ENCODE measurements at regions not wholly inside any gene's neighbourhood (a gene's known extent, or its start where the extent isn't known, plus 50 kb on each side); places are given as distances from the start of the nearest gene placed in this dataset.

- Mint-ChIP-seq H3K4me1 (no peaks in the 10 kb centered on the region), H3K27ac (no peak overlapping the region), H3K4me3 (no peak overlapping the region), H3K36me3 (ENCODE audit: low read depth) (no peaks in the 10 kb centered on the region), H3K27me3 (no peaks in the 10 kb centered on the region), H3K9me3 (no peaks in the 10 kb centered on the region)
- DNase-seq = no peak
- CTCF ChIA-PET = no interaction called here
- POLR2A ChIA-PET = no interaction called here
These were observed 152.0 kb upstream of the AVPR1A start for GRCh38 chr12:63302941-63303536.

GRCh38 chr12:63302269-63302940 is 151.4 kb upstream of the AVPR1A start:
- Mint-ChIP-seq H3K36me3 (ENCODE audit: low read depth) (no peaks in the 10 kb centered on the region), H3K4me3 (no peak overlapping the region), H3K4me1 (no peaks in the 10 kb centered on the region), H3K27me3 (no peaks in the 10 kb centered on the region), H3K27ac (no peak overlapping the region), H3K9me3 (no peaks in the 10 kb centered on the region)
- ChIA-PET CTCF (no interaction called here), POLR2A (no interaction called here)
- DNase-seq = no peak

GRCh38 chr12:63301311-63301710 is 150.3 kb upstream of the AVPR1A start:
- Mint-ChIP-seq H3K4me3 (no peak overlapping the region), H3K9me3 (no peaks in the 10 kb centered on the region), H3K27ac (no peak overlapping the region), H3K36me3 (ENCODE audit: low read depth) (no peaks in the 10 kb centered on the region), H3K27me3 (no peaks in the 10 kb centered on the region), H3K4me1 (no peaks in the 10 kb centered on the region)
- ChIA-PET POLR2A (no interaction called here), CTCF (no interaction called here)
- DNase-seq = no peak

GRCh38 chr12:63298386-63298930 is 147.5 kb upstream of the AVPR1A start:
- no peaks in the 10 kb centered on the region for H3K4me1 Mint-ChIP-seq
- CTCF ChIA-PET = no interaction called here

GRCh38 chr12:63294327-63294632 is 143.3 kb upstream of the AVPR1A start:
- ChIA-PET CTCF (no interaction called here), POLR2A (no interaction called here)
- Mint-ChIP-seq H3K27me3 (no peaks in the 10 kb centered on the region), H3K4me1 (no peaks in the 10 kb centered on the region), H3K9me3 (no peaks in the 10 kb centered on the region), H3K36me3 (ENCODE audit: low read depth) (no peaks in the 10 kb centered on the region), H3K27ac (no peak overlapping the region), H3K4me3 (no peak overlapping the region)
- DNase-seq = no peak

More at GRCh38 chr12:63298386-63298930, 147.5 kb upstream of the AVPR1A start:
- no peaks in the 10 kb centered on the region for H3K27me3 Mint-ChIP-seq
- H3K27ac Mint-ChIP-seq = no peak overlapping the region
- POLR2A ChIA-PET = no interaction called here
- no peaks in the 10 kb centered on the region for H3K36me3 Mint-ChIP-seq (ENCODE audit: low read depth)
- no peak overlapping the region for H3K4me3 Mint-ChIP-seq
- no peak for DNase-seq
- no peaks in the 10 kb centered on the region for H3K9me3 Mint-ChIP-seq

GRCh38 chr12:63292471-63293221 is 141.6 kb upstream of the AVPR1A start:
- Mint-ChIP-seq H3K4me3 (no peak overlapping the region), H3K27ac (no peak overlapping the region), H3K27me3 (no peaks in the 10 kb centered on the region), H3K36me3 (ENCODE audit: low read depth) (no peaks in the 10 kb centered on the region), H3K9me3 (peaks cover 2% of the 10 kb centered on the region), H3K4me1 (no peaks in the 10 kb centered on the region)
- POLR2A ChIA-PET = no interaction called here
- CTCF ChIA-PET = no interaction called here
- no peak for DNase-seq

GRCh38 chr12:63276537-63277365 is 125.8 kb upstream of the AVPR1A start:
- no peaks in the 10 kb centered on the region for H3K36me3 Mint-ChIP-seq (ENCODE audit: low read depth)
- peaks cover 3% of the 10 kb centered on the region for H3K9me3 Mint-ChIP-seq
- no peaks in the 10 kb centered on the region for H3K27me3 Mint-ChIP-seq
- H3K27ac Mint-ChIP-seq = no peak overlapping the region
- no peak overlapping the region for H3K4me3 Mint-ChIP-seq
- ChIA-PET POLR2A (no interaction called here), CTCF (interaction anchor here (0.8 kb wide), 1 partner anchor 1899 kb away, joined by 3 read pairs; no protein-coding TSS in a partner anchor)
- no peak for DNase-seq
- H3K4me1 Mint-ChIP-seq = no peaks in the 10 kb centered on the region

- Mint-ChIP-seq H3K4me3 (no peak overlapping the region), H3K27ac (no peak overlapping the region), H3K9me3 (peaks cover 17% of the 10 kb centered on the region), H3K27me3 (no peaks in the 10 kb centered on the region), H3K36me3 (ENCODE audit: low read depth) (no peaks in the 10 kb centered on the region), H3K4me1 (no peaks in the 10 kb centered on the region)
- DNase-seq = no peak
- CTCF ChIA-PET = no interaction called here
- POLR2A ChIA-PET = no interaction called here
These were observed 116.0 kb upstream of the AVPR1A start for GRCh38 chr12:63266988-63267387.

GRCh38 chr12:63264629-63265028 is 113.6 kb upstream of the AVPR1A start:
- no peak for DNase-seq
- ChIA-PET CTCF (no interaction called here), POLR2A (interaction anchor here (0.5 kb wide), 1 partner anchor 1425 kb away, joined by 3 read pairs; no protein-coding TSS in a partner anchor)
- H3K9me3 Mint-ChIP-seq = peaks cover 9% of the 10 kb centered on the region
- no peaks in the 10 kb centered on the region for H3K36me3 Mint-ChIP-seq (ENCODE audit: low read depth)
- no peaks in the 10 kb centered on the region for H3K4me1 Mint-ChIP-seq
- H3K27me3 Mint-ChIP-seq = no peaks in the 10 kb centered on the region
- no peak overlapping the region for H3K27ac Mint-ChIP-seq
- no peak overlapping the region for H3K4me3 Mint-ChIP-seq

GRCh38 chr12:63250486-63250885 is 99.5 kb upstream of the AVPR1A start:
- DNase-seq = no peak
- H3K36me3 Mint-ChIP-seq (ENCODE audit: low read depth) = no peaks in the 10 kb centered on the region
- H3K9me3 Mint-ChIP-seq = peaks cover 5% of the 10 kb centered on the region
- POLR2A ChIA-PET = no interaction called here
- CTCF ChIA-PET = no interaction called here
- no peaks in the 10 kb centered on the region for H3K27me3 Mint-ChIP-seq
- H3K4me3 Mint-ChIP-seq = no peak overlapping the region
- no peaks in the 10 kb centered on the region for H3K4me1 Mint-ChIP-seq
- no peak overlapping the region for H3K27ac Mint-ChIP-seq

- no peak for DNase-seq
- POLR2A ChIA-PET = no interaction called here
- no peak overlapping the region for H3K4me3 Mint-ChIP-seq
- no peaks in the 10 kb centered on the region for H3K27me3 Mint-ChIP-seq
- no peak overlapping the region for H3K27ac Mint-ChIP-seq
- no peaks in the 10 kb centered on the region for H3K36me3 Mint-ChIP-seq (ENCODE audit: low read depth)
- no peaks in the 10 kb centered on the region for H3K4me1 Mint-ChIP-seq
- CTCF ChIA-PET = no interaction called here
- peaks cover 3% of the 10 kb centered on the region for H3K9me3 Mint-ChIP-seq
These were observed 87.9 kb upstream of the AVPR1A start for GRCh38 chr12:63238892-63239291.

GRCh38 chr12:63232896-63233295 is 81.9 kb upstream of the AVPR1A start:
- Mint-ChIP-seq H3K27ac (no peak overlapping the region), H3K27me3 (no peaks in the 10 kb centered on the region), H3K4me3 (no peak overlapping the region), H3K36me3 (ENCODE audit: low read depth) (no peaks in the 10 kb centered on the region), H3K9me3 (peaks cover 4% of the 10 kb centered on the region), H3K4me1 (no peaks in the 10 kb centered on the region)
- POLR2A ChIA-PET = no interaction called here
- CTCF ChIA-PET = no interaction called here
- no peak for DNase-seq

- Mint-ChIP-seq H3K4me1 (no peaks in the 10 kb centered on the region), H3K27me3 (no peaks in the 10 kb centered on the region), H3K4me3 (no peak overlapping the region), H3K27ac (no peak overlapping the region), H3K36me3 (ENCODE audit: low read depth) (no peaks in the 10 kb centered on the region), H3K9me3 (peaks cover 4% of the 10 kb centered on the region)
- POLR2A ChIA-PET = no interaction called here
- CTCF ChIA-PET = no interaction called here
- no peak for DNase-seq
These were observed 77.9 kb upstream of the AVPR1A start for GRCh38 chr12:63228853-63229252.

Data from activated CD4-positive, alpha-beta memory T cell treated with anti-CD3 and anti-CD28 coated beads, Interleukin-2, amount 10 ng/mL, durations not matched to agents 7 days and 5 days (primary cell).